Effector memory CD8-positive, alpha-beta T cell (primary cell): ENCODE measurements at regions not wholly inside any gene's neighbourhood (a gene's known extent, or its start where the extent isn't known, plus 50 kb on each side); places are given as distances from the start of the nearest gene placed in this dataset.
"Not testable (repeated sequence)": the region's sequence is repeated elsewhere in the genome, so short reads cannot be mapped to it uniquely, and the experiment has no call there.

ENCODE experiments used
- ATAC-seq: fragments of 150-1000 bp; cut with Tn5 transposase; replicated peaks from 2 replicates; pipeline ENCODE4 v1.10.0; 2021; ENCODE audit warnings: mild to moderate bottlenecking, moderate library complexity
- DNase-seq, 3 experiments: peaks; one replicate each; pipeline ENCODE4 v3.0.0; 2021
- H3K27ac Mint-ChIP-seq, 2 donors: one replicate each; pipeline ENCODE4 v1.8.0; 2022; ENCODE audit warnings: mild to moderate bottlenecking in 2 of 2, mixed read lengths in 2 of 2, moderate library complexity in 2 of 2
- H3K27me3 Mint-ChIP-seq, 2 donors: one replicate each; pipeline ENCODE4 v1.8.0; 2022; ENCODE audit warnings: mixed read lengths in 2 of 2
- H3K36me3 Mint-ChIP-seq: one replicate; pipeline ENCODE4 v1.8.0; 2022; ENCODE audit warnings: mild to moderate bottlenecking, moderate library complexity, mixed read lengths; ENCODE audit not compliant: insufficient read depth
- H3K4me1 Mint-ChIP-seq, 2 donors: one replicate each; pipeline ENCODE4 v1.8.0; 2022; ENCODE audit warnings: low read depth in 2 of 2, mixed read lengths in 2 of 2
- H3K4me3 Mint-ChIP-seq, 2 donors: one replicate each; pipeline ENCODE4 v1.8.0; 2022; ENCODE audit warnings: mild to moderate bottlenecking in 2 of 2, mixed read lengths in 2 of 2, moderate library complexity in 2 of 2
- H3K9me3 Mint-ChIP-seq, 2 donors: one replicate each; pipeline ENCODE4 v1.8.0; 2022; ENCODE audit warnings: mixed read lengths in 2 of 2

DNA sequence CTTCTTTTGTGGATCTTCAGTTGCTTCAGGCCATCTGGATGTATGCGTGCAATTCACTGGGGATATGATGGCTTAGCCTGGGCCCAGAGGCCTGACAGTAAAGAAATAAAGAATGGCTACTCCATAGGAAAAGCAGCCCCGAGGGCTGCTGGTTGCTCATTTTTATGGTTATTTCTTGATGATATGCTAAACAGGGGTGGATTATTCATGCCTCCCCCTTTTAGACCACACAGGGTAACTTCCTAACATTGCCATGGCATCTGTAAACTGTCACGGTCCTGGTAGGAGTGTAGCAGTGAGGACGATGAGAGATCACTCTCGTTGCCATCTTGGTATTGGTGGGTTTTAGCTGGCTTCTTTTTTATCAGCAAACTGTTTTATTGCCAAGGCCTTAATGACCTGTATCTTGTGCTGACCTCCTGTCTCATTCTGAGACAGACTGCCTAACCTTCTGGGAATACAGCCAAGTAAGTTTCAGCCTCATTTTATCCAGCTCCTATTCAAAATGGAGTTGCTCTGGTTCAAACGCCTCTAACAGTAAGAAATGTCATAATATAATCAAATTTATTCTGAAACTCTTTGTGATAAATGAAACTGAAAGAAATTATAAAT is 60.5 kb downstream of the DSEL start:
- peaks cover 13 to 14% of the 10 kb centered on the region in 2 donors for H3K4me1 Mint-ChIP-seq

DNA sequence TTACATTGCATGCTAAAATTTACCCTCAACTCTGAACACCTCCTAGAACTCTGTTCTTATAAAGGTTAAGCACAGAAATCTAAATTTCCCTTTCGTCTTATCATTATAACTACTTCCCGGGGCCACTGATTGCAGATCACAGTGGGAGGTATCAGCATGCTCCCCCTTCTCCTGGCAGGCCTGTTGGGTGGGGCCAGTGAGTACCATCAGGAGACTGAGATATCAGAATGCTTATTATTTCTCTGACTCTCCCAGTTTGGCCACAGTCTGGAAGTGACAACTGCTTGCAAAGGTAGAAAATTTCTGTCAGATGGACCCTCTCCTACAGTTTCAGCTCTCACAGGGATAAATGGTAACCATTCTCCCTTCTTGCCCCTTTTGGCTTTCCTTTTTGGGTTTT is 62.6 kb downstream of the DSEL start:
- peaks cover 8 to 17% of the 10 kb centered on the region in 2 donors for H3K9me3 Mint-ChIP-seq
- H3K4me1 Mint-ChIP-seq: peaks cover 15 to 17% of the 10 kb centered on the region in 2 donors
- H3K4me3 Mint-ChIP-seq: no peak overlapping the region
- ATAC-seq (no peak), DNase-seq (no peak)
- no peaks in the 10 kb centered on the region for H3K36me3 Mint-ChIP-seq
- no peak overlapping the region for H3K27ac Mint-ChIP-seq
- H3K27me3 Mint-ChIP-seq: no peaks in the 10 kb centered on the region

More for the DNA sequence above, 60.5 kb downstream of the DSEL start:
- DNase-seq (no peak), ATAC-seq (no peak)
- Mint-ChIP-seq H3K27me3 (no peaks in the 10 kb centered on the region), H3K36me3 (peaks cover 3% of the 10 kb centered on the region), H3K27ac (peak overlapping the region in 1 of 2 donors; percentile 8), H3K4me3 (no peak overlapping the region), H3K9me3 (peaks cover 1 to 6% of the 10 kb centered on the region in 2 donors)

DNA sequence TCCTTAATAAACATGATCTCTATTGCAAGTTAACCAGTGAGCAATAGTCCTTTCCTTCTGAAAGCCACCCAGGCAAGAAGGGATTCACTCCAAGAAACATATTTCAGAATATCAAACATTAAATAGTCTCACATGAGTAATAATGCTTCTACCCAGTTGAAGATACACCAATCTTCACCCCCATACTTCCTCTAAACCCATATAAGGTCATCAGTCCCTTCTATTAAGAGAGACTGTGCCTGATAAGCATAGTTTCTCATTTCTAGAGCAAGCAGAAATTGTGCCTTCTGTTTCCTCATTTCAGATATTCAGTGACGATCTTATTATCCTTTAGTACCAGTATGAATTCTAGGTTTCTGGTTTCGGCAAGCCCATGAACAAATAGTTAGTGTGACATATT is 64.6 kb downstream of the DSEL start:
- Mint-ChIP-seq H3K27ac (no peak overlapping the region), H3K36me3 (no peaks in the 10 kb centered on the region), H3K27me3 (no peaks in the 10 kb centered on the region), H3K4me1 (peaks cover 15 to 17% of the 10 kb centered on the region in 2 donors), H3K4me3 (no peak overlapping the region), H3K9me3 (peaks cover 8 to 24% of the 10 kb centered on the region in 2 donors)
- DNase-seq (no peak), ATAC-seq (peak; percentile 35)

DNA sequence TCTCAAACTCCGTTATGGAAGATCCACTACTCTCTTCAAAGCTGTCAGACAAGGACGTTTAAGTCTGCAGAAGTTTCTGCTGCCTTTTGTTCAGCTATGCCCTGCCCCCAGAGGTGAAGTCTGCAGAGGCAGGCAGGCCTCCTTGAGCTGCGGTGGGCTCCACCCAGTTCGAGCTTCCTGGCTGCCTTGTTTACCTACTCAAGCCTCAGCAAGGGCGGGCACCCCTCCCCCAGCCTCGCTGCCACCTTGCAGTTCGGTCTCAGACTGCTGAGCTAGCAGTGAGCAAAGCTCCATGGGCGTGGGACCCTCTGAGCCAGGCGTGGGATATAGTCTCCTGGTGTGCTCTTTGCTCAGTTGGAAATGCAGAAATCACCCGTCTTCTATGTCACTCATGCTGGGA is 65.4 kb downstream of the DSEL start:
- H3K27me3 Mint-ChIP-seq, ATAC-seq, H3K36me3 Mint-ChIP-seq: not testable (repeated sequence)
- peaks cover 8 to 24% of the 10 kb centered on the region in 2 donors for H3K9me3 Mint-ChIP-seq
- peak overlapping the region; percentile 10 to 36 for H3K4me3 Mint-ChIP-seq
- peak overlapping the region in 1 of 2 donors; percentile 61 for H3K27ac Mint-ChIP-seq
- peak in 2 of 3 experiments; percentile 4 to 5 for DNase-seq
- peaks cover 15 to 17% of the 10 kb centered on the region in 2 donors for H3K4me1 Mint-ChIP-seq

DNA sequence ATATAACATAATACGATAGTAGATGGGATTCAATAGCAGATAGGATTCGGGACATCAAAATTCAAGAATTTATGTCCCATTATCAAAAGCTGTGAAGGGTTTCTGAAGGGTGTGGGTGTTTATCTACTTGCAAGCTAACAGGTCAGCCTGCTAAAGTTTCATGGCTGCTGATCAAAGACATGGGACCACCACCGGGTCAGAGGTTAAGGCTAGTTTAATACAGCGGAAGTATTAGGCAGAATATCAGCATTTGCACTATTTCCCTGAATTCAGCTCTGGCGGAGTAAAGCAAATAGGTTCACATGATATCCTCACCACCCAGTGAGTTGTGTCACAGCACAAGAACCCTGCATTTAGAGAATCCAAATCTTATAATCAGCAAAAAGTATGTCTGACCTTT is 82.5 kb downstream of the DSEL start:
- Mint-ChIP-seq H3K27ac (no peak overlapping the region), H3K4me1 (no peaks in the 10 kb centered on the region), H3K27me3 (no peaks in the 10 kb centered on the region), H3K4me3 (no peak overlapping the region), H3K9me3 (peaks cover 8 to 9% of the 10 kb centered on the region in 2 donors), H3K36me3 (no peaks in the 10 kb centered on the region)
- ATAC-seq (no peak), DNase-seq (no peak)

DNA sequence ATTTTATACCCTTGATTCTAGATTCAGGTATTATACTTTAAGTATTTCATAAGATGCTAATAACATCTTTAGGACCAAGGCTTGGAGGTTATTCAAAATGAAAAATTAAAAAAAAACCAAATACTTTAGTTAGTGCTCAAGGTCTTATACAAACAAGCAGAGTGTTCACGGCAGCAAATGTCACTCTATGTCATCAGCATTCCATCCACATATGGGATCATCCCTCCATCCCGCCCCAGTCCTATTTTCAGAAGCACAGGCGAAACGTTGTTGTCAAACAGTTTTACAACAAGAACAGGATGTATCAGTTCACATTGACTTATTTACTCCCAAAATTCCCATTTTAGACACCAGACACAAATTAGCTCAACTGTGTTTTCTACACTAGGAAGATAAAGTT is 83.7 kb downstream of the DSEL start:
- Mint-ChIP-seq H3K4me3 (no peak overlapping the region), H3K36me3 (no peaks in the 10 kb centered on the region), H3K9me3 (peaks cover 7 to 9% of the 10 kb centered on the region in 2 donors), H3K27ac (no peak overlapping the region), H3K27me3 (no peaks in the 10 kb centered on the region), H3K4me1 (no peaks in the 10 kb centered on the region)
- DNase-seq (no peak), ATAC-seq (no peak)

DNA sequence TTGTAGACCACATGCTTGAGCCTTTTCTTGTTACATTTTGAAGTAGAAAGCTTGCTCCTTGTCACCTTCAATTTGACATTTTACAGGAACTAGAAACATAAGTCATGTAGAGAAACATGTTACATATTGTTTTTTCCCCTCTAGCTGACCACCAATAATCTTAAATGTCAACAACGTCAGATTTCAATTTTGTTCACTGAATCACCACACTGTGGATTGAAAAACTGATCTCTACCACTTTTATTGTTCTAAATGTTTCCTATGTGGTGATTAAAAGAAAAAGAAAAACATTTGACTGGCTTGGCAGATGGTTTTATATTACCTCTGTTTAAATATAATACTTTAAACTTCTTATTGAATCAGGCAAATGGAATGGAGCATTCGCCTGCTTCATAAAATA is 87.7 kb downstream of the DSEL start:
- no peaks in the 10 kb centered on the region for H3K36me3 Mint-ChIP-seq
- peaks cover 2 to 4% of the 10 kb centered on the region in 2 donors for H3K9me3 Mint-ChIP-seq
- no peaks in the 10 kb centered on the region for H3K4me1 Mint-ChIP-seq
- no peak overlapping the region for H3K27ac Mint-ChIP-seq
- no peak overlapping the region for H3K4me3 Mint-ChIP-seq
- no peaks in the 10 kb centered on the region for H3K27me3 Mint-ChIP-seq
- DNase-seq (no peak), ATAC-seq (no peak)

DNA sequence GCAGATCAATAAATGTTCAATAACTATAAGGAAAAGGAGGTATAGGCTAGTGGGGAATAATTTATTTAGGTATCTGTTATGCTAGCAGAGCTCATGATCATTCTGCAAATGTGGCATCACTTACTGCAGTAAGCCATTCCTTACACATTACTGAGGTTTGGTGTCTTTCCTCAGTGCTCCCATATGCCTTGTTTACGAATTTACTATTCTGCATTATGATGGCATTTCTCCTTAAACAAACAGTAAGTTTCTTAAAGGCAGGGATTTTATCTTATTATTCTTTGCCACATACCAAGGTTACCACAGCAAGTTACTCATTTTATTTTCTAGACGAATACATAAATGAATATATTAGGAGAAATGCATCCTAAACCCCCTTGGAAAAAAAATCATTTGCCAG is 88.4 kb downstream of the DSEL start:
- H3K27me3 Mint-ChIP-seq: no peaks in the 10 kb centered on the region
- no peak for DNase-seq
- no peak overlapping the region for H3K4me3 Mint-ChIP-seq
- peaks cover 2 to 5% of the 10 kb centered on the region in 2 donors for H3K9me3 Mint-ChIP-seq
- no peak for ATAC-seq
- H3K27ac Mint-ChIP-seq: no peak overlapping the region
- no peaks in the 10 kb centered on the region for H3K4me1 Mint-ChIP-seq
- H3K36me3 Mint-ChIP-seq: no peaks in the 10 kb centered on the region

DNA sequence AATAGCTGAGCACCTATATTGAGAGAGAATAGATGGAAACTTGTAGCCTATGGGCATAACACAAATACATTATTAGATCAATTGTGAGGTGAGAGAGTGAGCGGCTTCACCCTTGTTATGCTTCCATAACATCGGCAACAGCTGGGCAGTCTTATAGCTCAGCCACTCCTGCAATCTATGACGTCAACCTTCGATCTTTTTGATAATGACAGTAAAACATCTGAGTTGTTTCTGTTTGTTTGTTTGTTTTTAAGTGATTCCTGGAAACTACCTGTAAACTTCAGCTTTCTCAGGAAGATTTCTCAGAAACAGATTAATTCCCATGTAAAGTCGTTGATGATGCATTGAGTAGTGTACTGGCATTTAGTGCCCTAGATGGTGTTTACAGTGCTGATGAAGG is 90.0 kb downstream of the DSEL start:
- H3K36me3 Mint-ChIP-seq: no peaks in the 10 kb centered on the region
- H3K9me3 Mint-ChIP-seq: peaks cover 2 to 5% of the 10 kb centered on the region in 2 donors
- no peak for DNase-seq

DNA sequence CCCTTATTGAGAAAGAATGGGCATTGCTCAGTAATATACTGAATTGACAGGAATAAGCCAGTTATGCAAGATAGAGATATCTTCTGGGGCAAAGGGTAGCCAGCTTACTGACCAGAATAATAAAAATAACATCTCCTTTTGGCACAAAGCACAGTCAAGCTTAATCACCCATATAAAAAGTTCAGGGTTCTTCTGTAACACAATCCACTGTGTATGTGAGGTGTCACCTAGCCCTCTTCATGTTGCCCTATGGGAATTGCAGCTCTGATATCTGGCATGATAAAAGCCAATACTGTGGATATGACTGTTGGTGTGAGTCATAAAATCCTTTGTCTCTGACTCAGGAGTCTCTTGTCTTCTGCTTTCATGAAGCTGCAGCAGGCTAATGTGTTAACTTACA is 90.8 kb downstream of the DSEL start:
- H3K9me3 Mint-ChIP-seq: peaks cover 2 to 5% of the 10 kb centered on the region in 2 donors
- ATAC-seq (no peak), DNase-seq (no peak)
- H3K27ac Mint-ChIP-seq: no peak overlapping the region
- H3K4me1 Mint-ChIP-seq: no peaks in the 10 kb centered on the region
- H3K4me3 Mint-ChIP-seq: no peak overlapping the region
- no peaks in the 10 kb centered on the region for H3K36me3 Mint-ChIP-seq
- H3K27me3 Mint-ChIP-seq: no peaks in the 10 kb centered on the region

More for the DNA sequence above, 90.0 kb downstream of the DSEL start:
- ATAC-seq: no peak
- Mint-ChIP-seq H3K4me1 (no peaks in the 10 kb centered on the region), H3K27me3 (no peaks in the 10 kb centered on the region), H3K27ac (no peak overlapping the region), H3K4me3 (no peak overlapping the region)

DNA sequence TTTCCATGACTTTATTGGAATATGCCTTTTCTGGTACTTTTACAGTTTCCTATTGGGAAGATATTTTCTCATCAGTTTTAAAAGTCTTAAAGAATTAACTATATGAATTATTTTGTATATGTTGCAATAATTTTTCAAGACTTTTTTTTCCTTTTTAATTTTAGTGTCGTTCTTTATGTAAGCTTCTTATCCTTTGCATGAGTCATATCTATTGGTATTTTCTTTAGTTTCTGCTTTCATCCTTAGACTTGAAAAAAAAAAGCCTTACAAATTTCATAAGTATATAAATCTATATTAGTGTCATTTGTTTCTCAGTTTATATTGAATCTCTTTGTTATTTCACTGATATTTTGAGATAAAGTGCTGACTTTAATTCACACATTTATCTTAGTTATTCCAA is 94.9 kb downstream of the DSEL start:
- no peaks in the 10 kb centered on the region for H3K27me3 Mint-ChIP-seq
- H3K4me3 Mint-ChIP-seq: no peak overlapping the region

DNA sequence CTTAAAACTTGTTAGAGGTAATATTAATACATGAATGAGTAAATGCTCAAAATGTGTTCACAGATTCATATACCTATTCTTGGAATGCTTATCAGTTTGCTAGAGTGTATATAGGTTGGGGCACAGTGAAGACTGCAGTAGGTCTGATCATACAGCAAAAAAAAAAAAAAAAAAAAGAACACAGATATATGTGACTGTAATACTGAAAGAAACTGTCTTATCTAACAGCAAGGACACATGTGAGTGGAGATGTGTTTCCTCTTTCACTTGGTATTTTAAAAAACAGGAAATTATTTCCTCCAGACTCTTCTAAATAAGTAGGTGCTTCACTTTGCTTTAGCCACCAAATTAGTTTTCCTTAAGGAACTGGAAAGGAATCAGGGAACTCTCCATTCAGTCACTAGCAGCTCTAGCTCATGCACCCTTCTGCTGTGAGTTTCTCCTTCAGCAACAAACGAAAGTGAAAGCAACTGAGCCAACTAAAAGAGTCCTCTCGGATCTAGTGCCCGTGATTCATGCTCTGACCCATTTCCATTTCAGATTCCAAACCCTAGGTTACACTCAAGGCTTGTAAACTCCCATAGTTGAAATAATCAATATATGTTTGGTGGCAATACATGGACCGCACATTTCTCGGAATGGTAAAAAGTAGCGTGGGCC is 98.5 kb downstream of the DSEL start:
- Mint-ChIP-seq H3K4me3 (peak overlapping the region; percentile 47 to 73), H3K9me3 (no peaks in the 10 kb centered on the region), H3K4me1 (peaks cover 0 to 3% of the 10 kb centered on the region in 2 donors), H3K27me3 (no peaks in the 10 kb centered on the region), H3K36me3 (no peaks in the 10 kb centered on the region), H3K27ac (peak overlapping the region; percentile 6 to 60)
- DNase-seq (peak; percentile 1 to 17 (median 16)), ATAC-seq (peak; percentile 93)

More for the DNA sequence above, 94.9 kb downstream of the DSEL start:
- Mint-ChIP-seq H3K36me3 (no peaks in the 10 kb centered on the region), H3K27ac (no peak overlapping the region), H3K9me3 (peaks cover 2 to 5% of the 10 kb centered on the region in 2 donors), H3K4me1 (peaks cover 0 to 3% of the 10 kb centered on the region in 2 donors)
- ATAC-seq (no peak), DNase-seq (no peak)

DNA sequence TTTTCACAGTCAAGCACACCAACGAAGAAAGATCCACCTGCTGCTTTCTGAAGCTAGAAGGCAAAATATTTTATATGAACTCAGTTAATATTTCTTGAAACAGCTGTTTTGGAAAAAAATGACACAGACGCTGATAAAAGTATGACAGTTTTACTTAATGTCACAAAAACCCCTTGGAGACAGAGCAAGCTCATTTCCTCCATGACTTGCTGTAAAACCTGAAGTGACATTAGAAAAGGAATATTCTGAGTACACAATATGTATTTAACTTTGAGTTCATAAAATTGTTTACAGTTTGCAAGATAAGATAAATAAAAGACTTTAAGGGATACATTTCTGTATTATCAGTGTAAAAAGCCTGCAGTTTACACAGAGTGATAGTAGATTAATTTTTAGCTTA is 105.4 kb downstream of the DSEL start:
- Mint-ChIP-seq H3K9me3 (no peaks in the 10 kb centered on the region), H3K4me1 (no peaks in the 10 kb centered on the region), H3K27ac (no peak overlapping the region), H3K4me3 (no peak overlapping the region), H3K27me3 (no peaks in the 10 kb centered on the region), H3K36me3 (no peaks in the 10 kb centered on the region)
- ATAC-seq (no peak), DNase-seq (no peak)
